Activated T-helper 17 cell treated with anti-CD3 and anti-CD28 coated beads, Interleukin-2, amount 50 U/mL, for 72 hours (primary cell): ENCODE measurements at regions not wholly inside any gene's neighbourhood (a gene's known extent, or its start where the extent isn't known, plus 50 kb on each side); places are given as distances from the start of the nearest gene placed in this dataset.
"Not testable (repeated sequence)": the region's sequence is repeated elsewhere in the genome, so short reads cannot be mapped to it uniquely, and the experiment has no call there.

ENCODE experiments used
- ATAC-seq: fragments of 150-1000 bp; cut with Tn5 transposase; replicated peaks from 2 replicates; pipeline ENCODE4 v1.10.0; 2021; ENCODE audit warnings: mild to moderate bottlenecking, moderate library complexity
- H3K27ac Mint-ChIP-seq: one replicate; pipeline ENCODE4 v1.8.0; 2022; ENCODE audit warnings: mixed read lengths
- H3K27me3 Mint-ChIP-seq: one replicate; pipeline ENCODE4 v1.8.0; 2022; ENCODE audit warnings: mixed read lengths
- H3K36me3 Mint-ChIP-seq: one replicate; pipeline ENCODE4 v1.8.0; 2022; ENCODE audit warnings: low read depth, mild to moderate bottlenecking, mixed read lengths
- H3K4me1 Mint-ChIP-seq: one replicate; pipeline ENCODE4 v1.8.0; 2022; ENCODE audit warnings: mixed read lengths
- H3K4me3 Mint-ChIP-seq: one replicate; pipeline ENCODE4 v1.8.0; 2022; ENCODE audit warnings: mild to moderate bottlenecking, mixed read lengths
- H3K9me3 Mint-ChIP-seq: one replicate; pipeline ENCODE4 v1.8.0; 2022; ENCODE audit warnings: mixed read lengths

GRCh38 chr6:113674075-113674474 lies 183.1 kb upstream of the MARCKS start:
- no peaks in the 10 kb centered on the region for H3K9me3 Mint-ChIP-seq
- no peaks in the 10 kb centered on the region for H3K4me1 Mint-ChIP-seq
- ATAC-seq, result no peak
- no peaks in the 10 kb centered on the region for H3K36me3 Mint-ChIP-seq
- H3K27me3 Mint-ChIP-seq, result peaks cover 5% of the 10 kb centered on the region
- no peak overlapping the region for H3K4me3 Mint-ChIP-seq
- no peak overlapping the region for H3K27ac Mint-ChIP-seq

- H3K4me3 Mint-ChIP-seq, result no peak overlapping the region
- H3K36me3 Mint-ChIP-seq, result no peaks in the 10 kb centered on the region
- H3K27ac Mint-ChIP-seq, result no peak overlapping the region
- no peaks in the 10 kb centered on the region for H3K9me3 Mint-ChIP-seq
- H3K27me3 Mint-ChIP-seq, result peaks cover 9% of the 10 kb centered on the region
- ATAC-seq, result no peak
- no peaks in the 10 kb centered on the region for H3K4me1 Mint-ChIP-seq
These were observed 181.1 kb upstream of the MARCKS start for GRCh38 chr6:113676057-113676456.

GRCh38 chr6:113676968-113677367 lies 180.2 kb upstream of the MARCKS start:
- Mint-ChIP-seq H3K27ac (no peak overlapping the region), H3K27me3 (peaks cover 7% of the 10 kb centered on the region), H3K36me3 (no peaks in the 10 kb centered on the region), H3K4me1 (no peaks in the 10 kb centered on the region), H3K4me3 (no peak overlapping the region), H3K9me3 (no peaks in the 10 kb centered on the region)
- ATAC-seq, result no peak

GRCh38 chr6:113679051-113679450 lies 178.1 kb upstream of the MARCKS start:
- peaks cover 6% of the 10 kb centered on the region for H3K27me3 Mint-ChIP-seq
- no peak overlapping the region for H3K4me3 Mint-ChIP-seq
- no peak for ATAC-seq
- H3K36me3 Mint-ChIP-seq, result no peaks in the 10 kb centered on the region
- H3K9me3 Mint-ChIP-seq, result no peaks in the 10 kb centered on the region
- no peaks in the 10 kb centered on the region for H3K4me1 Mint-ChIP-seq
- H3K27ac Mint-ChIP-seq, result no peak overlapping the region

- H3K27me3 Mint-ChIP-seq, result peaks cover 6% of the 10 kb centered on the region
- H3K36me3 Mint-ChIP-seq, result no peaks in the 10 kb centered on the region
- no peaks in the 10 kb centered on the region for H3K4me1 Mint-ChIP-seq
- H3K9me3 Mint-ChIP-seq, result no peaks in the 10 kb centered on the region
- no peak overlapping the region for H3K27ac Mint-ChIP-seq
- no peak for ATAC-seq
- H3K4me3 Mint-ChIP-seq, result no peak overlapping the region
These were observed 176.8 kb upstream of the MARCKS start for GRCh38 chr6:113680301-113680700.

- Mint-ChIP-seq H3K36me3 (no peaks in the 10 kb centered on the region), H3K9me3 (no peaks in the 10 kb centered on the region), H3K4me1 (no peaks in the 10 kb centered on the region), H3K27me3 (peaks cover 5% of the 10 kb centered on the region), H3K27ac (no peak overlapping the region), H3K4me3 (no peak overlapping the region)
- ATAC-seq, result no peak
These were observed 173.2 kb upstream of the MARCKS start for GRCh38 chr6:113683968-113684367.

GRCh38 chr6:113684382-113684901 lies 172.7 kb upstream of the MARCKS start:
- no peak for ATAC-seq
- Mint-ChIP-seq H3K4me1 (no peaks in the 10 kb centered on the region), H3K4me3 (no peak overlapping the region), H3K9me3 (no peaks in the 10 kb centered on the region), H3K27me3 (peaks cover 3% of the 10 kb centered on the region), H3K36me3 (no peaks in the 10 kb centered on the region), H3K27ac (no peak overlapping the region)

- Mint-ChIP-seq H3K9me3 (no peaks in the 10 kb centered on the region), H3K27me3 (no peaks in the 10 kb centered on the region), H3K4me3 (no peak overlapping the region), H3K27ac (no peak overlapping the region), H3K36me3 (no peaks in the 10 kb centered on the region), H3K4me1 (peaks cover under 1% of the 10 kb centered on the region)
- no peak for ATAC-seq
These were observed 171.1 kb upstream of the MARCKS start for GRCh38 chr6:113686049-113686448.

GRCh38 chr6:113689620-113690019 lies 167.5 kb upstream of the MARCKS start:
- H3K27ac Mint-ChIP-seq, H3K4me3 Mint-ChIP-seq, H3K36me3 Mint-ChIP-seq, H3K4me1 Mint-ChIP-seq, H3K27me3 Mint-ChIP-seq, H3K9me3 Mint-ChIP-seq: not testable (repeated sequence)
- peak; percentile 31 for ATAC-seq

GRCh38 chr6:113690281-113691259 lies 166.6 kb upstream of the MARCKS start:
- H3K4me1 Mint-ChIP-seq, result peaks cover 5% of the 10 kb centered on the region
- H3K36me3 Mint-ChIP-seq, result no peaks in the 10 kb centered on the region
- H3K27me3 Mint-ChIP-seq, result no peaks in the 10 kb centered on the region
- no peak overlapping the region for H3K27ac Mint-ChIP-seq
- H3K4me3 Mint-ChIP-seq, result no peak overlapping the region
- H3K9me3 Mint-ChIP-seq, result peaks cover 4% of the 10 kb centered on the region
- peak; percentile 90 for ATAC-seq

GRCh38 chr6:113691260-113691656 lies 165.9 kb upstream of the MARCKS start:
- no peak overlapping the region for H3K27ac Mint-ChIP-seq
- peaks cover 5% of the 10 kb centered on the region for H3K4me1 Mint-ChIP-seq
- H3K4me3 Mint-ChIP-seq, result no peak overlapping the region
- H3K9me3 Mint-ChIP-seq, result peaks cover 4% of the 10 kb centered on the region
- no peak for ATAC-seq
- no peaks in the 10 kb centered on the region for H3K36me3 Mint-ChIP-seq
- no peaks in the 10 kb centered on the region for H3K27me3 Mint-ChIP-seq

- Mint-ChIP-seq H3K9me3 (peaks cover 4% of the 10 kb centered on the region), H3K27ac (no peak overlapping the region), H3K27me3 (no peaks in the 10 kb centered on the region), H3K4me1 (peaks cover 5% of the 10 kb centered on the region), H3K4me3 (no peak overlapping the region), H3K36me3 (no peaks in the 10 kb centered on the region)
- no peak for ATAC-seq
These were observed 163.3 kb upstream of the MARCKS start for GRCh38 chr6:113693851-113694250.

- Mint-ChIP-seq H3K4me1 (peaks cover 5% of the 10 kb centered on the region), H3K36me3 (no peaks in the 10 kb centered on the region), H3K4me3 (no peak overlapping the region), H3K9me3 (peaks cover 4% of the 10 kb centered on the region), H3K27me3 (no peaks in the 10 kb centered on the region), H3K27ac (no peak overlapping the region)
- ATAC-seq, result no peak
These were observed 162.7 kb upstream of the MARCKS start for GRCh38 chr6:113694278-113695077.

- H3K27me3 Mint-ChIP-seq, result no peaks in the 10 kb centered on the region
These were observed 161.6 kb upstream of the MARCKS start for GRCh38 chr6:113695516-113695915.

GRCh38 chr6:113696960-113697359 lies 160.2 kb upstream of the MARCKS start:
- H3K9me3 Mint-ChIP-seq, result no peaks in the 10 kb centered on the region
- no peak overlapping the region for H3K4me3 Mint-ChIP-seq
- no peaks in the 10 kb centered on the region for H3K27me3 Mint-ChIP-seq
- no peaks in the 10 kb centered on the region for H3K4me1 Mint-ChIP-seq
- no peak for ATAC-seq
- H3K36me3 Mint-ChIP-seq, result no peaks in the 10 kb centered on the region
- no peak overlapping the region for H3K27ac Mint-ChIP-seq

More at GRCh38 chr6:113695516-113695915, 161.6 kb upstream of the MARCKS start:
- Mint-ChIP-seq H3K4me3 (no peak overlapping the region), H3K4me1 (peaks cover 5% of the 10 kb centered on the region), H3K9me3 (peaks cover 4% of the 10 kb centered on the region), H3K36me3 (no peaks in the 10 kb centered on the region), H3K27ac (no peak overlapping the region)
- no peak for ATAC-seq
